GM19239 (cell line): ENCODE measurements at regions not wholly inside any gene's neighbourhood (a gene's known extent, or its start where the extent isn't known, plus 50 kb on each side); places are given as distances from the start of the nearest gene placed in this dataset.

Experiments
- DNase-seq: peaks from one replicate; pipeline ENCODE4 v3.0.0; 2011; ENCODE audit warnings: low spot score; ENCODE audit not compliant: insufficient read length
- FAIRE-seq: peaks from 2 replicates; lab custom pipeline; 2011; peaks lifted over from hg19 to GRCh38; lab: Jason Lieb, UNC

GRCh38 chr9:91038483-91039124 is 237.0 kb downstream of the SYK start:
- DNase-seq: no peak
- FAIRE-seq: no peak

GRCh38 chr9:91039125-91039834 is 237.7 kb downstream of the SYK start:
- DNase-seq (no peak), FAIRE-seq (no peak)

- FAIRE-seq: no peak
- no peak for DNase-seq
These were observed 238.2 kb downstream of the SYK start for GRCh38 chr9:91039835-91040140.

GRCh38 chr9:91040371-91041215 is 239.0 kb downstream of the SYK start:
- DNase-seq (no peak), FAIRE-seq (no peak)

GRCh38 chr9:91042024-91042423 is 240.4 kb downstream of the SYK start:
- no peak for DNase-seq
- no peak for FAIRE-seq

GRCh38 chr9:91042541-91042940 is 240.9 kb downstream of the SYK start:
- no peak for FAIRE-seq
- DNase-seq: no peak

GRCh38 chr9:91043056-91043810 is 241.6 kb downstream of the SYK start:
- FAIRE-seq (no peak), DNase-seq (no peak)

- no peak for DNase-seq
- no peak for FAIRE-seq
These were observed 242.2 kb downstream of the SYK start for GRCh38 chr9:91043811-91044175.

- FAIRE-seq: no peak
These were observed 242.7 kb downstream of the SYK start for GRCh38 chr9:91044354-91044753.

GRCh38 chr9:91045041-91045440 is 243.4 kb downstream of the SYK start:
- no peak for DNase-seq
- FAIRE-seq: no peak

More at GRCh38 chr9:91044354-91044753, 242.7 kb downstream of the SYK start:
- no peak for DNase-seq

- no peak for DNase-seq
- FAIRE-seq: no peak
These were observed 245.9 kb downstream of the SYK start for GRCh38 chr9:91047529-91047928.

GRCh38 chr9:91047993-91048607 is 246.5 kb downstream of the SYK start:
- DNase-seq: no peak
- peak; percentile 28 for FAIRE-seq

- FAIRE-seq (no peak), DNase-seq (no peak)
These were observed 247.1 kb downstream of the SYK start for GRCh38 chr9:91048749-91049148.

- FAIRE-seq (no peak), DNase-seq (no peak)
These were observed 252.2 kb downstream of the SYK start for GRCh38 chr9:91053824-91054223.

- FAIRE-seq: no peak
- no peak for DNase-seq
These were observed 254.2 kb downstream of the SYK start for GRCh38 chr9:91055845-91056244.

GRCh38 chr9:91056486-91056885 is 254.9 kb downstream of the SYK start:
- no peak for FAIRE-seq
- no peak for DNase-seq

- DNase-seq (no peak), FAIRE-seq (no peak)
These were observed 255.3 kb downstream of the SYK start for GRCh38 chr9:91056917-91057316.

- DNase-seq (no peak), FAIRE-seq (no peak)
These were observed 258.1 kb downstream of the SYK start for GRCh38 chr9:91059713-91060112.

GRCh38 chr9:91060520-91061343 is 259.1 kb downstream of the SYK start:
- DNase-seq: no peak

More at GRCh38 chr9:91060520-91061343, 259.1 kb downstream of the SYK start:
- no peak for FAIRE-seq
